SK-N-SH (cell line): ENCODE measurements at regions not wholly inside any gene's neighbourhood (a gene's known extent, or its start where the extent isn't known, plus 50 kb on each side); places are given as distances from the start of the nearest gene placed in this dataset.

ENCODE experiments used
- CTCF ChIP-seq: fragments of 200-600 bp; sonication (generic); IDR thresholded peaks from 2 replicates; pipeline ENCODE4 v1.6.1; 2017; ENCODE audit warnings: antibody characterized with exemption, mild to moderate bottlenecking, moderate library complexity
- MXI1 ChIP-seq: IDR thresholded peaks from 2 replicates; pipeline ENCODE4 v1.6.1; 2012; ENCODE audit warnings: mild to moderate bottlenecking, low read depth, low read length, improper control_type of control experiment
- NFIC ChIP-seq: IDR thresholded peaks from 2 replicates; pipeline ENCODE4 v1.4.0; 2012; ENCODE audit warnings: borderline replicate concordance
- POLR2AphosphoS5 ChIP-seq: IDR thresholded peaks from 2 replicates; pipeline ENCODE4 v1.6.1; 2012; ENCODE audit warnings: low read depth, low read length
- RAD21 ChIP-seq: IDR thresholded peaks from 2 replicates; pipeline ENCODE4 v1.6.1; 2012; ENCODE audit warnings: mild to moderate bottlenecking, low read length
- SIN3A ChIP-seq: IDR thresholded peaks from 2 replicates; pipeline ENCODE4 v1.6.1; 2012; ENCODE audit warnings: low read depth, mild to moderate bottlenecking, low read length, moderate library complexity, borderline replicate concordance
- TCF12 ChIP-seq: IDR thresholded peaks from 2 replicates; pipeline ENCODE4 v1.4.0; 2012
- USF2 ChIP-seq: fragments of 150-350 bp; IDR thresholded peaks from 2 replicates; pipeline ENCODE4 v1.6.1; 2017; ENCODE audit warnings: antibody characterized with exemption, low read length, low read depth, borderline replicate concordance

GRCh38 chr4:95949808-95950207 lies 109.9 kb downstream of the PDHA2 start:
- no peak for TF ChIP-seq CTCF
- TF ChIP-seq NFIC: no peak
- TF ChIP-seq SIN3A: no peak
- TF ChIP-seq USF2: no peak
- TF ChIP-seq RAD21: no peak
- TF ChIP-seq POLR2AphosphoS5: no peak
- no peak for TF ChIP-seq TCF12
- TF ChIP-seq MXI1: no peak
